DND-41 (cell line): ENCODE measurements at regions not wholly inside any gene's neighbourhood (a gene's known extent, or its start where the extent isn't known, plus 50 kb on each side); places are given as distances from the start of the nearest gene placed in this dataset.

Source experiments
- EZH2 ChIP-seq: IDR thresholded peaks from 3 replicates; pipeline ENCODE4 v1.6.1; 2012; ENCODE audit warnings: borderline replicate concordance, low read depth, mild to moderate bottlenecking, moderate library complexity, low read length, inconsistent platforms; ENCODE audit not compliant: severe bottlenecking
- TF ChIP-seq, protein P1 (sequence below): IDR thresholded peaks from 2 replicates; pipeline ENCODE4 v1.5.1; 2012; ENCODE audit warnings: borderline replicate concordance, low read length, moderate library complexity, mild to moderate bottlenecking; ENCODE audit not compliant: poor library complexity, severe bottlenecking; ENCODE audit errors: extremely low read depth

DNA sequence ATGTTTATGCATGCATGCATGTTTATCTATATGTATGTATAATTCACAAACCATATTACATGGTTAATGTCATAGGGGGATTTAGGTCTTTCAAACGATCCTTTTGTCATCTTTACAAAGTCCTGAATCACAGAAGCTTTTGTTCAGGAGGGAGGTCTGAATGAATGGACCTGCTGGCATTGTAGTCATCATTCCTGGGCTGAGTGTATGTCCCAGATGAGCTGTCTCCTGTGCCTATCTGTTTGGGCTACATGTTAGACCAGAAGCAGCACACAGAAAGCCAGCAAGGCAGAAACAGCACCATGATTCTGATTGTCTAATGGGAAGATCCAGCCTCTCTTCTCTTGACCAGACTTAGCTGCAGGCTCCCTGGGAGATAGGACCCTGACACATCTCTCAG is 69.5 kb downstream of the ADM start:
- TF ChIP-seq, protein P1, sequence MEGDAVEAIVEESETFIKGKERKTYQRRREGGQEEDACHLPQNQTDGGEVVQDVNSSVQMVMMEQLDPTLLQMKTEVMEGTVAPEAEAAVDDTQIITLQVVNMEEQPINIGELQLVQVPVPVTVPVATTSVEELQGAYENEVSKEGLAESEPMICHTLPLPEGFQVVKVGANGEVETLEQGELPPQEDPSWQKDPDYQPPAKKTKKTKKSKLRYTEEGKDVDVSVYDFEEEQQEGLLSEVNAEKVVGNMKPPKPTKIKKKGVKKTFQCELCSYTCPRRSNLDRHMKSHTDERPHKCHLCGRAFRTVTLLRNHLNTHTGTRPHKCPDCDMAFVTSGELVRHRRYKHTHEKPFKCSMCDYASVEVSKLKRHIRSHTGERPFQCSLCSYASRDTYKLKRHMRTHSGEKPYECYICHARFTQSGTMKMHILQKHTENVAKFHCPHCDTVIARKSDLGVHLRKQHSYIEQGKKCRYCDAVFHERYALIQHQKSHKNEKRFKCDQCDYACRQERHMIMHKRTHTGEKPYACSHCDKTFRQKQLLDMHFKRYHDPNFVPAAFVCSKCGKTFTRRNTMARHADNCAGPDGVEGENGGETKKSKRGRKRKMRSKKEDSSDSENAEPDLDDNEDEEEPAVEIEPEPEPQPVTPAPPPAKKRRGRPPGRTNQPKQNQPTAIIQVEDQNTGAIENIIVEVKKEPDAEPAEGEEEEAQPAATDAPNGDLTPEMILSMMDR, result no peak
- TF ChIP-seq EZH2, result no peak
